ENCODE measurements at regions not wholly inside any gene's neighbourhood (a gene's known extent, or its start where the extent isn't known, plus 50 kb on each side); places are given as distances from the start of the nearest gene placed in this dataset.

GRCh38 chr7:86181474-86181873 lies 462.2 kb upstream of the GRM3 start:
- FAIRE-seq (no peak), ATAC-seq (no peak), DNase-seq (ENCODE audit: low read depth in 1 of 2, low spot score in 1 of 2) (no peak)
- ChIA-PET POLR2A (no interaction called here), CTCF (no interaction called here)
- no peak for TF ChIP-seq HES2 (IDR thresholded peaks at IDR 0.05)
- TF ChIP-seq HMGXB4 (CRISPR knock-in tag; IDR thresholded peaks at IDR 0.05; ENCODE audit: borderline replicate concordance), result no peak
- no peak for TF ChIP-seq CTCF (IDR thresholded peaks at IDR 0.05)
- no peak for TF ChIP-seq ZFP36 (IDR thresholded peaks at IDR 0.05; ENCODE audit: borderline replicate concordance, partially characterized antibody)
- no peak for TF ChIP-seq BCL3 (IDR thresholded peaks at IDR 0.05)
- TF ChIP-seq SREBF2 (IDR thresholded peaks at IDR 0.05), result no peak
- no peak for TF ChIP-seq MAX (IDR thresholded peaks at IDR 0.05)
- no peak for TF ChIP-seq HOXA7 (CRISPR knock-in tag; IDR thresholded peaks at IDR 0.05)
- TF ChIP-seq RNF2 (IDR thresholded peaks at IDR 0.05; ENCODE audit: borderline replicate concordance, low read depth), result no peak
- no peak for TF ChIP-seq JUN (IDR thresholded peaks at IDR 0.05)
- no peak for TF ChIP-seq NR3C1 (IDR thresholded peaks at IDR 0.05)
- TF ChIP-seq USF2 (IDR thresholded peaks at IDR 0.05), result no peak
- TF ChIP-seq ZC3H11A (IDR thresholded peaks at IDR 0.05), result no peak
- TF ChIP-seq POLR2AphosphoS2 (conservative IDR thresholded peaks at IDR 0.05; ENCODE audit: low read length), result no peak
- TF ChIP-seq RAD21 (conservative IDR thresholded peaks at IDR 0.05 in 1 of 2, IDR thresholded peaks at IDR 0.05 in 1 of 2), result no peak
- no peak for TF ChIP-seq FOSB (CRISPR knock-in tag; IDR thresholded peaks at IDR 0.05)
- TF ChIP-seq CBX2 (IDR thresholded peaks at IDR 0.05; ENCODE audit: borderline replicate concordance, low read depth), result no peak
- 29% methylated on average over 3 of the region's 3 CpGs for WGBS (ENCODE audit: missing lambda C conversion rate)
- Histone ChIP-seq H3K4me2 (no peak overlapping the region), H3K4me1 (no peaks in the 10 kb centered on the region), H3K27ac (no peak overlapping the region), H3K4me3 (no peak overlapping the region), H3K9me3 (no peaks in the 10 kb centered on the region)

- Histone ChIP-seq H3K9me3 (no peaks in the 10 kb centered on the region), H3K4me2 (no peak overlapping the region), H3K4me1 (no peaks in the 10 kb centered on the region), H3K4me3 (no peak overlapping the region), H3K27ac (no peak overlapping the region)
- ChIA-PET CTCF (no interaction called here), POLR2A (no interaction called here)
- FAIRE-seq (no peak), ATAC-seq (no peak), DNase-seq (ENCODE audit: low read depth in 1 of 2, low spot score in 1 of 2) (no peak)
- TF ChIP-seq PBX3 (IDR thresholded peaks at IDR 0.05), result no peak
- no peak for TF ChIP-seq ZFP36 (IDR thresholded peaks at IDR 0.05; ENCODE audit: borderline replicate concordance, partially characterized antibody)
- no peak for TF ChIP-seq BHLHE40 (IDR thresholded peaks at IDR 0.05; ENCODE audit: low read depth, low read length)
- no peak for TF ChIP-seq HES2 (IDR thresholded peaks at IDR 0.05)
- TF ChIP-seq POLR2AphosphoS2 (conservative IDR thresholded peaks at IDR 0.05; ENCODE audit: low read length), result no peak
- no peak for TF ChIP-seq MAFK (IDR thresholded peaks at IDR 0.05; ENCODE audit: partially characterized antibody)
- no peak for TF ChIP-seq ATOH8 (CRISPR knock-in tag; IDR thresholded peaks at IDR 0.05; ENCODE audit: low read depth)
- TF ChIP-seq MYC (IDR thresholded peaks at IDR 0.05; ENCODE audit: borderline replicate concordance, low read length), result no peak
- no peak for TF ChIP-seq RARB (CRISPR knock-in tag; IDR thresholded peaks at IDR 0.05)
- no peak for TF ChIP-seq FOXS1 (CRISPR knock-in tag; IDR thresholded peaks at IDR 0.05)
- TF ChIP-seq EHMT2 (IDR thresholded peaks at IDR 0.05; ENCODE audit: low read depth), result no peak
- TF ChIP-seq RAD21 (conservative IDR thresholded peaks at IDR 0.05 in 1 of 2, IDR thresholded peaks at IDR 0.05 in 1 of 2), result no peak
- no peak for TF ChIP-seq HOXB13 (CRISPR knock-in tag; IDR thresholded peaks at IDR 0.05; ENCODE audit: low read depth)
- no peak for TF ChIP-seq FOSL2 (IDR thresholded peaks at IDR 0.05)
- no peak for TF ChIP-seq FOSL2 (CRISPR knock-in tag; IDR thresholded peaks at IDR 0.05)
- TF ChIP-seq EP300 (IDR thresholded peaks at IDR 0.05), result no peak
- no peak for TF ChIP-seq NFE2L2 (conservative IDR thresholded peaks at IDR 0.05; ENCODE audit: low read length)
- WGBS (ENCODE audit: missing lambda C conversion rate), result 3% methylated on average over 1 of the region's 1 CpG
Measured at GRCh38 chr7:86164827-86165226, 478.9 kb upstream of the GRM3 start.

Measured in A549 (cell line).